Liver (tissue), 8 donors: ENCODE measurements at regions not wholly inside any gene's neighbourhood (a gene's known extent, or its start where the extent isn't known, plus 50 kb on each side); places are given as distances from the start of the nearest gene placed in this dataset.

Experiments
- DNase-seq: peaks from one replicate; pipeline ENCODE4 v3.0.0-alpha.2; 2017; ENCODE audit warnings: low spot score
- H3K27ac ChIP-seq, 2 donors: one replicate each; pipeline ENCODE4 v1.7.0; 2013; ENCODE audit warnings: inconsistent platforms in 2 of 2, low read length in 2 of 2, control low read depth in 1 of 2, low read depth in 1 of 2, mild to moderate bottlenecking in 1 of 2
- H3K27me3 ChIP-seq, 4 donors: one replicate each; pipeline versions ENCODE4 v1.6.1 to v1.7.0; 2013; ENCODE audit warnings: low read length in 3 of 4, inconsistent platforms in 1 of 4, mild to moderate bottlenecking in 1 of 4, moderate library complexity in 1 of 4; ENCODE audit not compliant: control insufficient read depth in 4 of 4, insufficient read depth in 4 of 4
- H3K36me3 ChIP-seq, 4 donors: one replicate each; pipeline versions ENCODE4 v1.6.1 to v1.7.0; 2013; ENCODE audit warnings: low read length in 3 of 4, mild to moderate bottlenecking in 3 of 4, low read depth in 1 of 4, moderate library complexity in 1 of 4; ENCODE audit not compliant: control insufficient read depth in 4 of 4, insufficient read depth in 3 of 4
- H3K4me1 ChIP-seq, 4 donors: one replicate each; pipeline versions ENCODE4 v1.6.1 to v1.7.0; 2013; ENCODE audit warnings: low read length in 3 of 4, mild to moderate bottlenecking in 3 of 4, moderate library complexity in 1 of 4; ENCODE audit not compliant: control insufficient read depth in 4 of 4, insufficient read depth in 4 of 4
- H3K4me3 ChIP-seq, 3 donors: one replicate each; pipeline versions ENCODE4 v1.6.1 to v1.7.0; 2013; ENCODE audit warnings: low read length in 3 of 3, control low read depth in 1 of 3, low read depth in 1 of 3, mild to moderate bottlenecking in 1 of 3
- H3K9ac ChIP-seq, 2 donors: one replicate each; pipeline ENCODE4 v1.7.0; 2013; ENCODE audit warnings: low read length in 2 of 2, mild to moderate bottlenecking in 2 of 2, moderate library complexity in 2 of 2, control low read depth in 1 of 2, low read depth in 1 of 2
- H3K9me3 ChIP-seq, 4 donors: one replicate each; pipeline versions ENCODE4 v1.6.1 to v1.7.0; 2013; ENCODE audit warnings: low read length in 3 of 4; ENCODE audit not compliant: control insufficient read depth in 4 of 4
- EGR1 ChIP-seq, 2 donors: IDR thresholded peaks; 2 replicates each; pipeline ENCODE4 v1.6.1; 2016 to 2018; ENCODE audit warnings: antibody characterized with exemption in 2 of 2, low read depth in 2 of 2
- FOXA2 ChIP-seq: IDR thresholded peaks from 2 replicates; pipeline ENCODE4 v1.6.1; 2016; ENCODE audit warnings: antibody characterized with exemption
- GABPA ChIP-seq, 2 donors: IDR thresholded peaks in 1 of 2; conservative IDR thresholded peaks in 1 of 2; 2 replicates each; pipeline ENCODE4 v1.6.1; 2016; ENCODE audit warnings: antibody characterized with exemption in 2 of 2, mild to moderate bottlenecking in 1 of 2, moderate library complexity in 1 of 2
- HNF4A ChIP-seq, 2 donors: conservative IDR thresholded peaks; 2 replicates each; pipeline ENCODE4 v1.6.1; 2016; ENCODE audit warnings: antibody characterized with exemption in 2 of 2, mild to moderate bottlenecking in 2 of 2
- HNF4G ChIP-seq: IDR thresholded peaks from 2 replicates; pipeline ENCODE4 v1.6.1; 2016; ENCODE audit warnings: antibody characterized with exemption
- JUND ChIP-seq, 2 donors: IDR thresholded peaks; 2 replicates each; pipeline ENCODE4 v1.6.1; 2016; ENCODE audit warnings: antibody characterized with exemption in 2 of 2
- NR2F2 ChIP-seq: IDR thresholded peaks from 2 replicates; pipeline ENCODE4 v1.6.1; 2016; ENCODE audit warnings: antibody characterized with exemption
- RAD21 ChIP-seq, 2 donors: IDR thresholded peaks; 2 replicates each; pipeline ENCODE4 v1.6.1; 2016; ENCODE audit warnings: antibody characterized with exemption in 2 of 2, mild to moderate bottlenecking in 2 of 2
- RXRA ChIP-seq, 2 donors: IDR thresholded peaks; 2 replicates each; pipeline ENCODE4 v1.6.1; 2017 to 2018; ENCODE audit warnings: antibody characterized with exemption in 2 of 2, mild to moderate bottlenecking in 1 of 2
- SP1 ChIP-seq: IDR thresholded peaks from 2 replicates; pipeline ENCODE4 v1.6.1; 2018; ENCODE audit warnings: antibody characterized with exemption, mild to moderate bottlenecking
- TAF1 ChIP-seq: conservative IDR thresholded peaks from 2 replicates; pipeline ENCODE4 v1.6.1; 2016; ENCODE audit warnings: antibody characterized with exemption, mild to moderate bottlenecking
- YY1 ChIP-seq: IDR thresholded peaks from 2 replicates; pipeline ENCODE4 v1.6.1; 2016; ENCODE audit warnings: antibody characterized with exemption, mild to moderate bottlenecking
- WGBS: extraction: QIAGEN DNeasy Blood & Tissue Kit; methylation state at CpG from one replicate; pipeline ENCODE4 v1.1.7; 2013; 5-methylcytosine and 5-hydroxymethylcytosine counted together
- TF ChIP-seq, protein P1 (sequence below): fragments of 150-350 bp; IDR thresholded peaks from 2 replicates; pipeline ENCODE4 v1.5.1; 2017; ENCODE audit warnings: improper control_type of control experiment, low read depth, low read length; ENCODE audit not compliant: missing input control
- TF ChIP-seq, protein P2 (sequence below): IDR thresholded peaks from 2 replicates; pipeline ENCODE4 v1.6.1; 2016; ENCODE audit warnings: antibody characterized with exemption
- TF ChIP-seq, protein P3 (sequence below): IDR thresholded peaks from 2 replicates; pipeline ENCODE4 v1.6.1; 2016; ENCODE audit warnings: antibody characterized with exemption
- TF ChIP-seq, protein P4 (sequence below): IDR thresholded peaks from 2 replicates; pipeline ENCODE4 v1.6.1; 2016; ENCODE audit warnings: antibody characterized with exemption
- donor health status: healthy.
- donor health status: healthy.
- donor health status: healthy.
- donor health status: healthy.
- donor health status: healthy.

DNA sequence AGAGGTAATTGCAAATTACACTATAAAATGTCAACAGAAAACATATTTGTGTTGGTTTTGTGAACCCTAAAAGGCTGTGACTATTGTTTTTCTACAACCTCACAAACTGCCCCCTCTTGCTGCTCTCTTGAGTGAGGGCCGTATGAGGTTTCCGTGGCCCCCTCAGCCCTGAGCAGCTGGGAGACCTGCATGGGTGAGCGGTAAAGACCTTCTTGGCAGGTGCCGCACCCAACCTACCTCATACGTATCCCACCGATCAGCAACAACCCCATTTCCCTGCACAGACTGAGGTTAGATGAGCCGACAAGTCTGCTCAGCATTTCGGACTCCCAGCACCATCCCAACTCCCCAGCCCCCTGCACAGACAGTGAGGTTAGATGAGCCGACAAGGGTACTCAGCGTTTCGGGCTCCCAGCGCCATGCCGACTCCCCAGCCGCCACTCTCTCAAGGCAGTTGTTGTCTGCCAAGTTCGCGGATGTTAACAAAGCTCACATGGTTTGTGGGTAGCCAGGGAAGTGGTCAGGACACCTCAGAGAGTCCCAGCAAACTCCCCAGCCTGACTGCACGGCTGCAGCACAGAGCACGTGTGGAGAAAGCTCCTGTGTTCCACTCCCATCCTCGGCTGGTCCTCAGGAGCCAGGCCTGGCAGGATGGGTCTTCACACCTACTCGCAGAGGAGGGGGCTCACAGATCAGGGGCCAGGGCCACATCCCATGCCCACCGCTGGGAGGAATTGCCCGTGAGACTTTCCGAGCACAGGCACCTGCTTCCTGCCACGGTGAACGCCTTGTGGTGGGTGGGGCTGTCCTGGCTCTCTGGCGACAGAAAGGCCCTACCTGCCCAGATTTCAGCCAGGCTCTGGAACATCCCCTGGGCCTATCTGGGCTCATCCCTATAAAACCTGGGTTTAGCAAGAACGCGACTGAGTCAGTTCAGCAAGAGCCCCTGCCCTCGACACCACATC, 502.9 kb downstream of the BRD1 start (continued):
- TF ChIP-seq, protein P1, sequence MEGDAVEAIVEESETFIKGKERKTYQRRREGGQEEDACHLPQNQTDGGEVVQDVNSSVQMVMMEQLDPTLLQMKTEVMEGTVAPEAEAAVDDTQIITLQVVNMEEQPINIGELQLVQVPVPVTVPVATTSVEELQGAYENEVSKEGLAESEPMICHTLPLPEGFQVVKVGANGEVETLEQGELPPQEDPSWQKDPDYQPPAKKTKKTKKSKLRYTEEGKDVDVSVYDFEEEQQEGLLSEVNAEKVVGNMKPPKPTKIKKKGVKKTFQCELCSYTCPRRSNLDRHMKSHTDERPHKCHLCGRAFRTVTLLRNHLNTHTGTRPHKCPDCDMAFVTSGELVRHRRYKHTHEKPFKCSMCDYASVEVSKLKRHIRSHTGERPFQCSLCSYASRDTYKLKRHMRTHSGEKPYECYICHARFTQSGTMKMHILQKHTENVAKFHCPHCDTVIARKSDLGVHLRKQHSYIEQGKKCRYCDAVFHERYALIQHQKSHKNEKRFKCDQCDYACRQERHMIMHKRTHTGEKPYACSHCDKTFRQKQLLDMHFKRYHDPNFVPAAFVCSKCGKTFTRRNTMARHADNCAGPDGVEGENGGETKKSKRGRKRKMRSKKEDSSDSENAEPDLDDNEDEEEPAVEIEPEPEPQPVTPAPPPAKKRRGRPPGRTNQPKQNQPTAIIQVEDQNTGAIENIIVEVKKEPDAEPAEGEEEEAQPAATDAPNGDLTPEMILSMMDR: no peak
- no peak for TF ChIP-seq NR2F2
- TF ChIP-seq GABPA (IDR thresholded peaks at IDR 0.05 in 1 of 2, conservative IDR thresholded peaks at IDR 0.05 in 1 of 2): no peak
- TF ChIP-seq YY1: no peak

DNA sequence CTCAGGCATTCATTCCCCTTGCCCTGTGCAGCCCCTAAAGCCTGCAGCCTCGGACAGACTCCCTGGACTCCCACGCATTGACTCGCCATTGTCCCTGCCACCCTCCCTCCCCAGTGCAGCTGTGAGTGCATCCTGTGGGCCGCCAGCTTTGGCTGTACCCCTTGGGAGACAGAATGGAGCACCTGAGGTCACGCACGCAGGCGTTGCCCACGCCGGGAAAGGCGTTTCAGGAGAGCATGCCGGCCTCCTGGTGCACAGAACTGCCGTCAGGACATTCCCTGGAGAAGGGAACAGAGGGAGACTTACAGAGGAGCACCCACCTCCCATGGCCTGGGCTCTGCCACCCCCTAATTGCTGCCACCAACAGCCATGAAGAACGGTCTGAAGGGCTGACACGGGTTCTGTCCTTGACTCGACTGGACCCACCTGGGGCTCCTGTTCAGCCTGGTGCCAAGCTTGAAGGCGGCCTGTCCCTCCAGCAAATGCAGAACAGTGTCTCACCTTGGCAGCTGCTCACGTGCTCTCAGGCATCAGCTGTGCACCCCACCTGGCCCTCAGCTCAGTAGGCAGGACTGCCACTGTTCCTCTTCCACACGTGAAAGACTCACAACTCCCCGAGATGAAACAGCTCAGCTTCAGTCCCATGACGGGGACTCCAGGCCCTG, 503.8 kb downstream of the BRD1 start:
- peak; percentile 23 for DNase-seq
- H3K9me3 ChIP-seq: peaks cover 0 to 5% (median 2%) of the 10 kb centered on the region in 4 donors
- WGBS: 81% methylated on average over 20 of the region's 20 CpGs
- H3K9ac ChIP-seq: no peak overlapping the region
- H3K27ac ChIP-seq: no peak overlapping the region
- H3K4me1 ChIP-seq: no peaks in the 10 kb centered on the region
- TF ChIP-seq NR2F2: no peak
- H3K27me3 ChIP-seq: peaks cover 0 to 8% (median 1%) of the 10 kb centered on the region in 4 donors
- no peaks in the 10 kb centered on the region for H3K36me3 ChIP-seq
- no peak overlapping the region for H3K4me3 ChIP-seq

DNA sequence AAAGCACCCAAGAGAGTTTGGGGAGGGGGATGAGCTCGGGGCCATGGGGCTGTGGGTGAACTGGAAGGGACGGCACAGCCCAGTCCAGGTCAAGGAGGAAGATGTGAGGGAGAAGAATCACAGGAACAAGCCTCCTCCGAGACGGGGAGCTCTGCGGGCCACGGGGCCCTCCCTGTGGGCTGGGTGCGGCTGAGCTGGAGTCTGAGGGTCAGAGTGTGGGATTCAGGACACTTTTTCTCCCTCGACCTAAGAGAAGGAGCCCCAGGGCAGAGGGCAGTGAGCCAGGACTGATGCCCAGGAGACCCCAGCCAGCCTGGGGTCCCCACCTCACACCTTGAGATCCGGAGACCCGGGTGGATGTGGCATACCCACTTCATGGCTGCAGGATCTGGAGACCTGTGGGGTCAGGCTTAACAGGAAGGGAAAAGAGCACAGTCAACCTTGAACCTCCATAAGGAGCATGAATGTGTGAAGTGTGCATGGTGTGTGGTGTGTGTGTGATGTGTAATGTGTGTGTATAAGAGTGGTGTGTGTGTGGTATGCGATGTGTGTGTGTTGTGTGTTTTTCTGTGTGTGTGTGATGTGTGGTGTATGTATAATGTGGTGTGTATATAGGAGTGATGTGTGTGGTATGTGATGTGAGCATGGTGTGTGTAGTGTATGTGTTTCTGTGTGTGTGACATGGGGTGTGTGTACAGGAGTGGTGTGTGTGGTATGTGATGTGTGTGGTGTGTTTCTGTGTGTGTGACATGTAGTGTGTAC, 504.6 kb downstream of the BRD1 start:
- DNase-seq: peak; percentile 20
- WGBS: 71% methylated on average over 11 of the region's 11 CpGs
- TF ChIP-seq FOXA2 (no peak), SP1 (no peak), GABPA (IDR thresholded peaks at IDR 0.05 in 1 of 2, conservative IDR thresholded peaks at IDR 0.05 in 1 of 2) (no peak), RXRA (IDR thresholded peaks at IDR 0.05) (no peak), NR2F2 (no peak), RAD21 (IDR thresholded peaks at IDR 0.05) (no peak), TAF1 (no peak), HNF4A (conservative IDR thresholded peaks at IDR 0.05) (no peak), HNF4G (no peak), EGR1 (IDR thresholded peaks at IDR 0.05; ENCODE audit: low read depth in 2 of 2) (no peak), JUND (IDR thresholded peaks at IDR 0.05) (no peak), YY1 (no peak)
- TF ChIP-seq, protein P2, sequence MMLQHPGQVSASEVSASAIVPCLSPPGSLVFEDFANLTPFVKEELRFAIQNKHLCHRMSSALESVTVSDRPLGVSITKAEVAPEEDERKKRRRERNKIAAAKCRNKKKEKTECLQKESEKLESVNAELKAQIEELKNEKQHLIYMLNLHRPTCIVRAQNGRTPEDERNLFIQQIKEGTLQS: no peak
- TF ChIP-seq, protein P3, sequence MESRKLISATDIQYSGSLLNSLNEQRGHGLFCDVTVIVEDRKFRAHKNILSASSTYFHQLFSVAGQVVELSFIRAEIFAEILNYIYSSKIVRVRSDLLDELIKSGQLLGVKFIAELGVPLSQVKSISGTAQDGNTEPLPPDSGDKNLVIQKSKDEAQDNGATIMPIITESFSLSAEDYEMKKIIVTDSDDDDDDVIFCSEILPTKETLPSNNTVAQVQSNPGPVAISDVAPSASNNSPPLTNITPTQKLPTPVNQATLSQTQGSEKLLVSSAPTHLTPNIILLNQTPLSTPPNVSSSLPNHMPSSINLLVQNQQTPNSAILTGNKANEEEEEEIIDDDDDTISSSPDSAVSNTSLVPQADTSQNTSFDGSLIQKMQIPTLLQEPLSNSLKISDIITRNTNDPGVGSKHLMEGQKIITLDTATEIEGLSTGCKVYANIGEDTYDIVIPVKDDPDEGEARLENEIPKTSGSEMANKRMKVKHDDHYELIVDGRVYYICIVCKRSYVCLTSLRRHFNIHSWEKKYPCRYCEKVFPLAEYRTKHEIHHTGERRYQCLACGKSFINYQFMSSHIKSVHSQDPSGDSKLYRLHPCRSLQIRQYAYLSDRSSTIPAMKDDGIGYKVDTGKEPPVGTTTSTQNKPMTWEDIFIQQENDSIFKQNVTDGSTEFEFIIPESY: no peak
- TF ChIP-seq, protein P4, sequence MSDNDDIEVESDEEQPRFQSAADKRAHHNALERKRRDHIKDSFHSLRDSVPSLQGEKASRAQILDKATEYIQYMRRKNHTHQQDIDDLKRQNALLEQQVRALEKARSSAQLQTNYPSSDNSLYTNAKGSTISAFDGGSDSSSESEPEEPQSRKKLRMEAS: no peak
- TF ChIP-seq, protein P1: no peak

More for the DNA sequence above, 504.6 kb downstream of the BRD1 start:
- Histone ChIP-seq H3K27me3 (peaks cover 0 to 8% (median 1%) of the 10 kb centered on the region in 4 donors), H3K36me3 (no peaks in the 10 kb centered on the region), H3K4me3 (no peak overlapping the region), H3K27ac (no peak overlapping the region), H3K9me3 (peaks cover 0 to 5% (median 2%) of the 10 kb centered on the region in 4 donors), H3K9ac (no peak overlapping the region), H3K4me1 (no peaks in the 10 kb centered on the region)
